RWPE2 (cell line): ENCODE measurements at regions not wholly inside any gene's neighbourhood (a gene's known extent, or its start where the extent isn't known, plus 50 kb on each side); places are given as distances from the start of the nearest gene placed in this dataset.

Experiments
- ATAC-seq: fragments of 200-7000 bp; cut with Tn5 transposase; 3 replicates; pipeline ENCODE4 v1.9.1; 2021; ENCODE audit warnings: low read depth
- DNase-seq: peaks from one replicate; pipeline ENCODE4 v3.0.0-alpha.2; 2020; ENCODE audit warnings: low spot score
- H3K27ac ChIP-seq: fragments of 450-650 bp; 2 replicates; pipeline ENCODE4 v1.5.1; 2017; ENCODE audit warnings: mild to moderate bottlenecking; ENCODE audit not compliant: poor library complexity, severe bottlenecking
- H3K27me3 ChIP-seq: fragments of 250-450 bp; sonication (Bioruptor Pico); 2 replicates; pipeline ENCODE4 v1.5.1; 2021; ENCODE audit warnings: mild to moderate bottlenecking, moderate library complexity; ENCODE audit not compliant: insufficient read depth, poor library complexity, severe bottlenecking
- H3K36me3 ChIP-seq: fragments of 250-450 bp; sonication (Bioruptor Pico); 2 replicates; pipeline ENCODE4 v1.5.1; 2020; ENCODE audit warnings: low read depth, mild to moderate bottlenecking, moderate library complexity
- H3K4me1 ChIP-seq: fragments of 250-450 bp; sonication (Bioruptor Pico); 2 replicates; pipeline ENCODE4 v1.5.1; 2021; ENCODE audit warnings: mild to moderate bottlenecking, moderate library complexity; ENCODE audit not compliant: insufficient read depth, poor library complexity, severe bottlenecking
- H3K4me3 ChIP-seq: fragments of 250-450 bp; sonication (Bioruptor Pico); 2 replicates; pipeline ENCODE4 v1.5.1; 2021; ENCODE audit warnings: mild to moderate bottlenecking, moderate library complexity; ENCODE audit not compliant: severe bottlenecking
- H3K9me3 ChIP-seq: fragments of 250-450 bp; sonication (Bioruptor Pico); 2 replicates; pipeline ENCODE4 v1.5.1; 2021; ENCODE audit warnings: mild to moderate bottlenecking, moderate library complexity; ENCODE audit not compliant: severe bottlenecking
- TF ChIP-seq, protein P1 (sequence below): fragments of 450-650 bp; IDR thresholded peaks from one replicate; pipeline ENCODE4 v1.5.1; 2017; ENCODE audit warnings: mild to moderate bottlenecking, moderate library complexity; ENCODE audit not compliant: poor library complexity, severe bottlenecking

DNA sequence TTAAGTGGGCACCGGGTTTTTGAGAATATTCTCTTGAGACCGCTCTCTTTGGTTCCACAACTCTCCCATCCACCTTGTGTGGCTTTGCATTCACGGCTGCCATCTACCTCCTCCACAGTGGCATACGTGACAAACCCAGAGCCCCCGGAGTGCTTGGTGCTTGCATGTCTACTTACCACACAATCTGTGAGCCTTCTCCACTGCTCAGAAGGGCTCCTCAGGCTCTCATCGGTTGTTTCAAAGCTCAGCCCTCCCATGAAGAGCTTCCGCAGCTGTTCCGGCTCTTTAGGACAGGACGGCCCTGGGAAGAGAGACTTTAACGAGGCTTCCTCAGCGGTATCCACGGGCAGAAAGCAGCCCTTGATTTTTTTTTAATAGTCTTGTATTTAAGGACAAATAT lies 167.6 kb upstream of the ANK2 start:
- Histone ChIP-seq H3K36me3 (no peaks in the 10 kb centered on the region), H3K4me3 (no peak overlapping the region), H3K9me3 (no peaks in the 10 kb centered on the region), H3K27ac (no peak overlapping the region), H3K27me3 (no peaks in the 10 kb centered on the region), H3K4me1 (no peaks in the 10 kb centered on the region)
- TF ChIP-seq, protein P1, sequence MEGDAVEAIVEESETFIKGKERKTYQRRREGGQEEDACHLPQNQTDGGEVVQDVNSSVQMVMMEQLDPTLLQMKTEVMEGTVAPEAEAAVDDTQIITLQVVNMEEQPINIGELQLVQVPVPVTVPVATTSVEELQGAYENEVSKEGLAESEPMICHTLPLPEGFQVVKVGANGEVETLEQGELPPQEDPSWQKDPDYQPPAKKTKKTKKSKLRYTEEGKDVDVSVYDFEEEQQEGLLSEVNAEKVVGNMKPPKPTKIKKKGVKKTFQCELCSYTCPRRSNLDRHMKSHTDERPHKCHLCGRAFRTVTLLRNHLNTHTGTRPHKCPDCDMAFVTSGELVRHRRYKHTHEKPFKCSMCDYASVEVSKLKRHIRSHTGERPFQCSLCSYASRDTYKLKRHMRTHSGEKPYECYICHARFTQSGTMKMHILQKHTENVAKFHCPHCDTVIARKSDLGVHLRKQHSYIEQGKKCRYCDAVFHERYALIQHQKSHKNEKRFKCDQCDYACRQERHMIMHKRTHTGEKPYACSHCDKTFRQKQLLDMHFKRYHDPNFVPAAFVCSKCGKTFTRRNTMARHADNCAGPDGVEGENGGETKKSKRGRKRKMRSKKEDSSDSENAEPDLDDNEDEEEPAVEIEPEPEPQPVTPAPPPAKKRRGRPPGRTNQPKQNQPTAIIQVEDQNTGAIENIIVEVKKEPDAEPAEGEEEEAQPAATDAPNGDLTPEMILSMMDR = no peak
- DNase-seq = no peak
- no peak for ATAC-seq

DNA sequence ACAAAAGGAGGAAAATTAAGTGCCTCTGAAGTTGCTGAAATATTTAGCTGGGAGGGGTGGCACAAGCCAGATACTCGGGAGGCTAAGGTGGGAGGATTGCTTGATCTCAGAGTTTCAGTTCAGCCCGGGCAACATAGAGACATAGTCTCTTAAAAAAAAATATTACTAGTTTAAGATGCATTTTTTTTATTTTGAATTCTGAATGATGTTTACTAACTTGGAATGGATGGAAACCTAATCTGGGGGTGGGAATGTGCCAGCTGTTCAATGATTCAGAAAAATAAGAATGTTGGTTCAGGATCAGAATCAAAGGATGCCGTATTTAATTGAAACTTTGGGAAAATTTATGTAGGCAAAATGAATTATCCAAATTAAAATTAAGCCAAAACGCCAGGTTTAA lies 167.2 kb upstream of the ANK2 start:
- no peak for DNase-seq
- Histone ChIP-seq H3K9me3 (no peaks in the 10 kb centered on the region), H3K27ac (no peak overlapping the region), H3K27me3 (no peaks in the 10 kb centered on the region), H3K4me3 (no peak overlapping the region), H3K36me3 (no peaks in the 10 kb centered on the region), H3K4me1 (no peaks in the 10 kb centered on the region)
- no peak for ATAC-seq
- TF ChIP-seq, protein P1 = no peak

DNA sequence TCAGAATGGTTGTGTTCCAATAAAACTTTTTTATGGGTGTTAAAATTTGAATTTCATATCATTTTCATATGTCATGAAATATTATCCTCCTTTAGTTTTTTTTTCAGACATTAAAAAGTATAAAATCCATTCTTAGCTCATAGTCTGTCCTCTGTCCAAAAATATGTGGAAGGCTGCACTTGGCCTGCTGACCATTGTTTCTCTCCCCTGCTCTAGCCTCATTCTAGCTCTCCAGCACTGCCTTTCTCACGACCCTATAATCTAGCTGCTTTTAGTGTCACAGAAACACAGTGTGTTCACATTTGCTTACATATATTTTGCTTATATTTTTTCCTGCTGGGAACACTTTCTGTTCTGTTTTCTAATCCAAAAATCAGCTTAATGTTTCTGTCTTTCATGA lies 165.0 kb upstream of the ANK2 start:
- no peaks in the 10 kb centered on the region for H3K4me1 ChIP-seq
- ATAC-seq = no peak
- no peaks in the 10 kb centered on the region for H3K36me3 ChIP-seq
- no peak for DNase-seq
- no peak overlapping the region for H3K27ac ChIP-seq
- H3K4me3 ChIP-seq = no peak overlapping the region
- no peaks in the 10 kb centered on the region for H3K27me3 ChIP-seq
- TF ChIP-seq, protein P1 = no peak
- H3K9me3 ChIP-seq = no peaks in the 10 kb centered on the region

DNA sequence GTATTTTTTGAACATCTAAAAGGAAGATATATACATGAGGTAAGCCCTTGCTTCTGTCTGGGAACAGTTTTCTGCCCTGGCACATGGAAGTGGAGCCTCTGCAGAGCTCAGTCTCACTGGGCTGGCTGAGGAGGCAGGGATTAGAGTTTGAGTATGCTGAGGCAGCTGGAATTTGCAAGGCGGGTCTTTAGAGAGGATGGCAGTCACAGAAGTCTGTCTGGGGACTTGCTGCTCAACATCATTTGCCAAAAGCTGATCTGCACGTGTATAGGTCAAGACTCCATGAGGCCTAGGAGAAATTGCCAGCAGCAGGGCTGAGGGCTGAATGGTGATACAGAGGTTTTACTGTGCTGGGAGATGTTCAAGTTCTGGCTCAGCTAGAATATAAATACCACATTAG lies 163.6 kb upstream of the ANK2 start:
- TF ChIP-seq, protein P1 = no peak
- Histone ChIP-seq H3K27ac (no peak overlapping the region), H3K36me3 (no peaks in the 10 kb centered on the region), H3K9me3 (no peaks in the 10 kb centered on the region), H3K4me1 (peaks cover 7% of the 10 kb centered on the region), H3K4me3 (no peak overlapping the region), H3K27me3 (no peaks in the 10 kb centered on the region)
- ATAC-seq = no peak
- no peak for DNase-seq

DNA sequence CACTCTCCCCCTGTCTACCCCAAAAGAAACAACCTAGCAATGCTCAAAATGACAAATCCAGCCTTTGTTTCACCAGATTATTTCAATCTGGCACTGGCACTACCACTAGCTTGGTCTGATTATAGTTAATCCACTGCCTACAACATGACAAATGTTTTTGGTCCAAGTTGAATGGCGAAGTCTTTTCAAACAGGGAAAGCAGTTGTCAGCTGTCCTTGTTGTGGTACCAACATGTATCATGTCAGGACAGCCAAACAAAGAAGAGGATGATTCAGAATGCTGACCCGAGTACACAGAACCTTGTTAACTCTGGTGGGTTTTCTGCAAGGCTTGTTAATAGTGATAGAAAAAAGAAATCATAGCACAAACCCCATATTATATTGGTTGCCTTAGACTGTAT lies 160.8 kb upstream of the ANK2 start:
- H3K4me3 ChIP-seq = no peak overlapping the region
- DNase-seq (no peak), ATAC-seq (no peak)
- TF ChIP-seq, protein P1 = no peak
- no peaks in the 10 kb centered on the region for H3K27me3 ChIP-seq
- peaks cover 7% of the 10 kb centered on the region for H3K4me1 ChIP-seq
- H3K27ac ChIP-seq = no peak overlapping the region
- H3K36me3 ChIP-seq = no peaks in the 10 kb centered on the region
- no peaks in the 10 kb centered on the region for H3K9me3 ChIP-seq
